RCC 7860 (cell line): ENCODE measurements at regions not wholly inside any gene's neighbourhood (a gene's known extent, or its start where the extent isn't known, plus 50 kb on each side); places are given as distances from the start of the nearest gene placed in this dataset.

Experiments
- DNase-seq: peaks from one replicate; pipeline ENCODE4 v3.0.0-alpha.2; 2015; ENCODE audit warnings: low spot score
- FAIRE-seq: peaks from 2 replicates; lab custom pipeline; 2012; peaks lifted over from hg19 to GRCh38; lab: Jason Lieb, UNC

GRCh38 chr2:216918088-216918680 is 58.3 kb upstream of the TNP1 start:
- peak; percentile 53 for DNase-seq
- FAIRE-seq, result no peak

GRCh38 chr2:216916956-216917650 is 57.2 kb upstream of the TNP1 start:
- FAIRE-seq, result no peak
- no peak for DNase-seq

- DNase-seq, result no peak
- FAIRE-seq, result no peak
Observed at GRCh38 chr2:216915557-216916150, 55.8 kb upstream of the TNP1 start.

- FAIRE-seq (no peak), DNase-seq (no peak)
Observed at GRCh38 chr2:216914491-216914890, 54.6 kb upstream of the TNP1 start.

GRCh38 chr2:216911886-216912285 is 52.0 kb upstream of the TNP1 start:
- no peak for DNase-seq
- FAIRE-seq, result no peak

- DNase-seq, result no peak
- no peak for FAIRE-seq
Observed at GRCh38 chr2:216911008-216911407, 51.1 kb upstream of the TNP1 start.

- DNase-seq (no peak), FAIRE-seq (no peak)
Observed at GRCh38 chr2:216909541-216910210, 49.8 kb upstream of the TNP1 start.
